Spinal cord (tissue), 9 donors: ENCODE measurements at regions not wholly inside any gene's neighbourhood (a gene's known extent, or its start where the extent isn't known, plus 50 kb on each side); places are given as distances from the start of the nearest gene placed in this dataset.

ENCODE experiments used
- DNase-seq, 6 donors: peaks; one replicate each; pipeline versions ENCODE4 v3.0.0 to v3.0.0-alpha.2; 2013 to 2015; ENCODE audit warnings: low spot score in 6 of 6, low read depth in 4 of 6
- H3K27ac ChIP-seq: one replicate; pipeline ENCODE4 v1.5.1; 2013; ENCODE audit warnings: low read depth, low read length, control low read depth
- H3K27me3 ChIP-seq: one replicate; pipeline ENCODE4 v1.6.1; 2013; ENCODE audit warnings: low read length; ENCODE audit not compliant: control insufficient read depth, insufficient read depth
- H3K36me3 ChIP-seq: one replicate; pipeline ENCODE4 v1.6.1; 2013; ENCODE audit warnings: low read length; ENCODE audit not compliant: control insufficient read depth, insufficient read depth
- H3K4me1 ChIP-seq: one replicate; pipeline ENCODE4 v1.6.1; 2013; ENCODE audit warnings: low read length; ENCODE audit not compliant: control insufficient read depth, insufficient read depth
- H3K4me3 ChIP-seq: one replicate; pipeline ENCODE4 v1.5.1; 2013; ENCODE audit warnings: low read depth, low read length, control low read depth
- H3K9me3 ChIP-seq: one replicate; pipeline ENCODE4 v1.6.1; 2013; ENCODE audit warnings: low read length; ENCODE audit not compliant: control insufficient read depth, insufficient read depth
- WGBS: methylation state at CpG from one replicate; pipeline ENCODE4 v1.1.5; 2013; ENCODE audit warnings: missing lambda C conversion rate; ENCODE audit not compliant: insufficient coverage; 5-methylcytosine and 5-hydroxymethylcytosine counted together
- donor health status: healthy.

DNA sequence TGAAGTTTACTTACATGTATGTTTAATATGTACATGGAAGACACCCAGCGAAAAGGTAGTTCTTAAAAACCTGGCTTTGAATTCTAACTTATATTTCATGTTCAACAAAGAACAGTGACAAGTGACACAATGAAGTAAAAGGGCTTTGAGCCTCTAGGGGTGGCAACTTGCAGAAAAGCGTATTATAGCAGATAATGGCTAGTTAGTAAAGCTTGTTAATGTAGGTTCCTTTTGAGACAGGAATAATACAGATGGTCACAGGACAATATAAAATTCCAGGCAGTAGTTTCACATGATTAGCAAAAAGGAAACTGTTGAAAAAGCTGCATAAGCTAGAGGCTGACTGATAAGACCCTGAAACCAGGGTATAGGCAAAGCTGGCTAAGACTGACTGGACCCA is 132.4 kb upstream of the FTMT start:
- Histone ChIP-seq H3K36me3 (no peaks in the 10 kb centered on the region), H3K4me3 (no peak overlapping the region), H3K27me3 (no peaks in the 10 kb centered on the region), H3K9me3 (peaks cover 2% of the 10 kb centered on the region), H3K4me1 (no peaks in the 10 kb centered on the region), H3K27ac (no peak overlapping the region)
- no peak for DNase-seq
- 29% methylated on average over 1 of the region's 2 CpGs for WGBS

DNA sequence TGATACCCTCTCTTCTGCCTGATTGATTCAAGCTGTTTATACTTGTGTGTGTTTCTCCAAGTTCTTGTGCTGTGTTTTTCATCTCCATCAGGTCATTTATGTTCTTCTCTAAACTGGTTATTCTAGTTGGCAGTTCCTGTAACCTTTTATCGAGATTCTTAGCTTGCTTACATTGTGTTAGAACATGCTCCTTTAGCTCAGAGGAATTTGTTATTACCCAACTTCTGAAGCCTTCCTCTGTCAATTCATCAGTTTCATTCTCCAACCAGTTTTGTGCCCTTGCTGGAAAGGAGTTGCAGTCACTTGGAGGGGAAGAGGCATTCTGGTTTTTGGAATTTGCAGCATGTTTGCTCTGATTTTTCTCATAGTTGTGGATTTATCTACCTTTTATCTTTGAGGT is 126.2 kb upstream of the FTMT start:
- no peak for DNase-seq
- no peak overlapping the region for H3K27ac ChIP-seq
- no CpG with 5 or more reads among the region's 1 CpG for WGBS
- H3K4me1 ChIP-seq = no peaks in the 10 kb centered on the region
- no peaks in the 10 kb centered on the region for H3K36me3 ChIP-seq
- H3K4me3 ChIP-seq = no peak overlapping the region
- H3K9me3 ChIP-seq = no peaks in the 10 kb centered on the region
- H3K27me3 ChIP-seq = no peaks in the 10 kb centered on the region

DNA sequence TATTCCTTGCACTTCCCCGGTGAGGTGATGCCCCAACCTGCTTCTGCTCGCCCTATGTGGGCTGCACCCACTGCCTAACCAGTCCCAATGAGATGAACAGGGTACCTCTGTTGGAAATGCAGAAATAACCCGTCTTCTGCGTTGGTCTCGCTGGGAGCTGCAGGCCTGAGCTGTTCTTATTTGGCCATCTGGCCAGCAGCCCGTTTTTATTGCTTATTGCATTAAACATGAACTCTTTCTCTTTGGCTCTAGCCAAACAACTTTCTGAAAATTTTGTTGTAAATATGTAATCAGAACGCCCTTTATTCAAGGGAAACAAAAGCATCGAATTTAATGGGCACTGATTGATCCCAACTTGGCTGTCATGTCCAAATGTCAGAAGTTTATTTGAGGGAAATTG is 124.7 kb upstream of the FTMT start:
- no peak overlapping the region for H3K4me3 ChIP-seq
- no peaks in the 10 kb centered on the region for H3K27me3 ChIP-seq
- H3K36me3 ChIP-seq = no peaks in the 10 kb centered on the region
- peak in 2 of 6 donors; percentile 14 to 19 for DNase-seq
- no peaks in the 10 kb centered on the region for H3K4me1 ChIP-seq
- 86% methylated on average over 7 of the region's 8 CpGs for WGBS
- no peak overlapping the region for H3K27ac ChIP-seq
- H3K9me3 ChIP-seq = no peaks in the 10 kb centered on the region

DNA sequence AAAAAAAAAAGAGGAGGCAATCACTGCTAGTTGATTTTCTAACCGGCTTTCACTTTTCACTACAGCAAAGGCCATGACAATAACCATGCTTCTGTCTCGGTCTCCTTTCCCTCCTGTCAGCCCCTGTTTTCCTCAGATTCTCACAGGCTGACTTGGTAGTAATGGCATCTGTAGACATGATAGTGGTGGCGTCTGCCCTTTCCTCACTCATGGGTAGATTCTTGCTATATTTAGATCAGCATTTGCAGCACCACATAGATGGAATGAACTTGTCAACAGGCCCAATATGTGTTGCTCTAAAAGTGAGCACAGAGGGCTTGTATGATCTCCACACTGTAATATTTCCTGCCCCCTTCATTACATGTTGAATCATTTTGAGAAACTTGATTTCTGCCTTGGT is 120.3 kb upstream of the FTMT start:
- Histone ChIP-seq H3K36me3 (no peaks in the 10 kb centered on the region), H3K4me1 (no peaks in the 10 kb centered on the region), H3K4me3 (no peak overlapping the region), H3K9me3 (no peaks in the 10 kb centered on the region), H3K27ac (no peak overlapping the region), H3K27me3 (no peaks in the 10 kb centered on the region)
- DNase-seq = no peak
- WGBS = no CpG with 5 or more reads among the region's 3 CpGs

DNA sequence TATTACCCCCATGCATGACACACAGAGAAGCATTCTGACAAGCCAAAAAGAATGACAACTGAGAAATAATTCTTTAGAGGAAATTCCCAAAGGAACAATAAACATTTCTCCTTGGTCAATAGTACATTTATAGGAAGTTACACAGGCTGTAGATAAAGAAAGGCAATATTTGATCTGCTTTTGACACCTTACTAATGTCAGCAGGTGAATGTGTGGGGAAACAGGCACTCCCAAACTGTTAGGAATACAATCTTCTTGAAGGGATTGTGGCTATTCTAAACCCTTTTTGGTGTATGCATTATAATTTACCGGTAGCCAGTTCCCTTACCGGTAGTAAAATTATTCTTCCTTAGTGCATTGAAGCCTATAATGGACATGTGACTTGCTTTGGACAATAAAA is 116.1 kb upstream of the FTMT start:
- Histone ChIP-seq H3K4me1 (no peaks in the 10 kb centered on the region), H3K27me3 (no peaks in the 10 kb centered on the region), H3K4me3 (no peak overlapping the region), H3K36me3 (no peaks in the 10 kb centered on the region), H3K27ac (no peak overlapping the region), H3K9me3 (no peaks in the 10 kb centered on the region)
- no peak for DNase-seq
- no CpG with 5 or more reads among the region's 2 CpGs for WGBS

DNA sequence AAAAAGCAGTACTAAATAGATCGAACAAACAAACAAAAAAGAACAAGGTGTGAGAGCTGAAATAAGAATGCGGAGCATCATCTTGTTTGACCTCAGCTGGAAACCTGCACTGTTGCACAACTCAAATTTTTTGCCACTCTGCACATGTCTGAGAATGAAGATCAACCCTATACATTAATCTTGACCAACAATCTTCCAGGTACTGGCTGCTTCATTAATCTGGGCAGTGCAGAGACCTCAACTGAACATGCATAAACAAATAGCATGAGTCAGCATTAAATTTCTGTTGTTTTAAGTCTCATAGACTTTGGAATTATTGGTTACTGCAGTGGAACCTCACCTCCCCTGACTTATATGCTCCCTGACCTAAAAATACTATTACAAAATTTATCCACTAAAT is 114.6 kb upstream of the FTMT start:
- Histone ChIP-seq H3K4me3 (no peak overlapping the region), H3K4me1 (no peaks in the 10 kb centered on the region), H3K27ac (no peak overlapping the region), H3K36me3 (no peaks in the 10 kb centered on the region), H3K27me3 (no peaks in the 10 kb centered on the region), H3K9me3 (no peaks in the 10 kb centered on the region)
- 100% methylated on average over 1 of the region's 2 CpGs for WGBS
- DNase-seq = no peak

DNA sequence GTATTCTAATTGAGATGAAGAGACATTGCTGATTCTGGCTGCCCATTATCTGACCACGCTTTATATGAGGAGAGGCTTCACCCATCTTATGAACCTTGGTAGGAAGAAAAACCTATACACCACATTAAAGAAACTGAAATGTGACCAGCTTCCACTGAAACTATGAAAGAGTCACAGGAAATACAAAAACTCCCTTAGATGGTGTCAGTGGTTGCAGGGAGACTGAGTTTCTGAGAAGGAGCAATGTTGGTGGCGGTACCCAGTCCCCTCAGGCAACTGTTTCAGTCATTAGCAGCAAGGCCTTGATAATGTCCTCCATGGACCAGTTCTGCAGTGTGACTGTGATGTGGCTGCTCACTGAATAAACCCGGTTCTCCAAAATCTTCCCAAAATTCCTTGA is 110.5 kb upstream of the FTMT start:
- WGBS = 100% methylated on average over 1 of the region's 3 CpGs
- DNase-seq = no peak
- H3K9me3 ChIP-seq = no peaks in the 10 kb centered on the region
- H3K27ac ChIP-seq = no peak overlapping the region
- H3K4me3 ChIP-seq = no peak overlapping the region
- H3K4me1 ChIP-seq = no peaks in the 10 kb centered on the region
- H3K27me3 ChIP-seq = no peaks in the 10 kb centered on the region
- H3K36me3 ChIP-seq = no peaks in the 10 kb centered on the region

DNA sequence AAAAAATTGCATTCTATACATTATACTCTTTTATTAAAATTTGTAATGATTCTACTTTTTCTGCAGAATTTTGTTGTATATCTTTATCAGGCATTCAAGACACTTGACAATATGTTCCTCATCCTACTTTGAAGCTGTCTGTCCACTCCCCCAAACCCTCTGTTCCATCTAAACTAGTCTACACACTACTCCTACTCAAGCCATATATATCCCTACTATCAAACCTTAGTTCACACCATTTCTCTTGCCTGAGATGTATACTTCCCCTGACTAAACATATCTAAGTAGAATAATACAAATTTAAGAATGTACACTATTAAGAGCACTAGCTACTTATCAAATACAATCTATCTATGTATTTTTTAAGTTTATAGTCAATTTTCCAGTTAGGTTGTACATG is 107.1 kb upstream of the FTMT start:
- Histone ChIP-seq H3K4me1 (no peaks in the 10 kb centered on the region), H3K9me3 (no peaks in the 10 kb centered on the region), H3K27me3 (no peaks in the 10 kb centered on the region), H3K36me3 (no peaks in the 10 kb centered on the region), H3K4me3 (no peak overlapping the region), H3K27ac (no peak overlapping the region)
- no peak for DNase-seq

DNA sequence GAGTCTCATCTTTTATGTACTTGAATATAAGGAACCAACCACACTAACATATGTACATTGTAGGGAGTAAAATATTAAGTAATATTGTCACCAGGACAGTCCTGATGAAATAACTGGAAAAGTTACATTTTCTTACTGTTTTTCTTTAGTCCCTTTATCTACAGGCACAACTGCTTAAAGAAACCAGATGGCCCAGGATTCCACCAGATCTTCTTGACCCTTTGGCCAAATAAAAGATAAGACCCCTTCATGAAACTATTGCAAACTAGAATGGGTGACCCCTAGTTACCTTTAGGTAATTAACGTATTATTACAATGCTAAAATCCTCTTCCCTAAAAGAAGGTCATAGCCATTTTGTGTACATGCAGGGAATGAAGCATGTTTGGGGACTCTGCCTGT is 106.3 kb upstream of the FTMT start:
- DNase-seq = no peak
- Histone ChIP-seq H3K4me3 (no peak overlapping the region), H3K4me1 (no peaks in the 10 kb centered on the region), H3K27ac (no peak overlapping the region), H3K36me3 (no peaks in the 10 kb centered on the region), H3K9me3 (no peaks in the 10 kb centered on the region), H3K27me3 (no peaks in the 10 kb centered on the region)
- no CpG with 5 or more reads among the region's 1 CpG for WGBS

DNA sequence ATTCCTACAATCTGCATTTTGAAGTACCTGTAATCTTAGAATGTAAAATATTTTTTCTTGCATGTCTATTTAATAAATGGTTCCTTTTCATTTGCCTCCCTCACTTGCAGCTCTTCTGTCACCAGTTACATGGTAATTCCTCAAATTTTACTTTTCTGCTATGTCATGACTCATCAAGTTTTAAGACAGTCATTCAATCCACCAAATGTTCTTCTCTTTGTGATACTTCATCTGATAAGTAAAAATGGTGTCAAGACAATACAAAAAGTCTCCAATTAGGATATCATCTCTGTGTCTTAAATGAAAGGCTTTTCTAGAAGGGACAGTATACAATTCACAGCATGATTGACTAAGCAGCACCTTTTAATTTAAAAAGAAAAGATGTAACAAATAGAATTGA is 104.9 kb upstream of the FTMT start:
- Histone ChIP-seq H3K27me3 (no peaks in the 10 kb centered on the region), H3K4me3 (no peak overlapping the region), H3K9me3 (no peaks in the 10 kb centered on the region), H3K36me3 (no peaks in the 10 kb centered on the region), H3K4me1 (no peaks in the 10 kb centered on the region), H3K27ac (no peak overlapping the region)
- no peak for DNase-seq

DNA sequence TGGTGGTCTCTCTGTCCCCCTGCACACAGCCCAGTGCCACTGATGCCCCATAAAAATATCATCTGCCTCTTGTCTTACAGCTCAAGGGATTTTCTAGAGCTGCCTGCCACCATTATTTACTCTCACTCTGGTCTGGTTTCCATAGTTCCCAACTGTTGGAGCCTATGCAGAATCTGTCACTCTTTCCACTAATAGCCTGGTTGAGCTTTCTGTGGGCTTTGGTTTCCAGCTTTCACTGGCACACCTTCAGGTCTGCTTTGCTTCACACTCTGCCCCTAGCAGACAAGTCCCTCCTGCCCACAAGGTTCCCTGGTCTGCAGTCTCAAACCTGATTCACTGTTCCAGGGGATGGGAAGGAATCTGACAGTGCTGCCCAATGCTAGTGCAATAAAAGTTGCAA is 103.0 kb upstream of the FTMT start:
- peak in 2 of 6 donors; percentile 52 to 56 for DNase-seq
- no peak overlapping the region for H3K27ac ChIP-seq
- no peaks in the 10 kb centered on the region for H3K36me3 ChIP-seq
- H3K4me1 ChIP-seq = no peaks in the 10 kb centered on the region
- H3K4me3 ChIP-seq = no peak overlapping the region
- H3K27me3 ChIP-seq = no peaks in the 10 kb centered on the region
- H3K9me3 ChIP-seq = no peaks in the 10 kb centered on the region
